GM12892 (cell line): ENCODE measurements at regions not wholly inside any gene's neighbourhood (a gene's known extent, or its start where the extent isn't known, plus 50 kb on each side); places are given as distances from the start of the nearest gene placed in this dataset.

ENCODE experiments used
- POLR2A ChIP-seq: IDR thresholded peaks from 2 replicates; pipeline ENCODE4 v1.6.1; 2011; ENCODE audit warnings: low read depth, low read length, control low read depth
- POLR2AphosphoS5 ChIP-seq: IDR thresholded peaks from 2 replicates; pipeline ENCODE4 v1.6.1; 2011; ENCODE audit warnings: low read depth, low read length, control low read depth
- TAF1 ChIP-seq: IDR thresholded peaks from 2 replicates; pipeline ENCODE4 v1.6.1; 2011; ENCODE audit warnings: low read depth, mild to moderate bottlenecking, control low read depth, low read length, borderline replicate concordance

GRCh38 chr9:20028849-20029231 is 240.0 kb upstream of the SLC24A2 start:
- no peak for TF ChIP-seq POLR2AphosphoS5
- TF ChIP-seq POLR2A = no peak
- no peak for TF ChIP-seq TAF1
